GM21576 (cell line): ENCODE measurements at regions not wholly inside any gene's neighbourhood (a gene's known extent, or its start where the extent isn't known, plus 50 kb on each side); places are given as distances from the start of the nearest gene placed in this dataset.

Experiments
- ATAC-seq: cut with Tn5 transposase; IDR thresholded peaks from one replicate; pipeline ENCODE4 v1.9.1; 2021; ENCODE audit warnings: mild to moderate bottlenecking, moderate library complexity; ENCODE audit not compliant: unreplicated experiment

DNA sequence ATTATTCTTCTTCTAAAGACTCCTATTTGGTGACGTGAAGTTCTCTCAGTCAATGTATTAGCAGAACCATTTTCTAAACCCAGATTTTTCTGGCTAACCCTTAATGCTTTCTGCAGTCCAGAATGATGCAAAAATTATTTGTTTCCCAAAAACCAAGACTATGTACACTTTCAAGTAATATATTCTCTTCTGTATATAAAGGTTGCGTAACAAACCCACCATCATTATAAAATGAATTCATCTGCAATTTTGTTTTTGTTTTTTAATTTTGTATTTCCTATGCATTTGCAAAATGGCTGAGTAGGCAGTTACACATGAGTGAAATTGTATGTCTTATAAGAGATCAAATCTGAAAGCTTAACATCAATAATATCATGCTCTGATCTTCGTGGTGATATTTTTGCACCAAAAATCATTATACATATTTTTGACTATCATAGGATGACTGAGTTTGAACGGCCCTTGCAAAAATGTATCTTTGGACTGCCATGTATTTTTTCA is 593.6 kb downstream of the ZIC1 start:
- ATAC-seq, result no peak

DNA sequence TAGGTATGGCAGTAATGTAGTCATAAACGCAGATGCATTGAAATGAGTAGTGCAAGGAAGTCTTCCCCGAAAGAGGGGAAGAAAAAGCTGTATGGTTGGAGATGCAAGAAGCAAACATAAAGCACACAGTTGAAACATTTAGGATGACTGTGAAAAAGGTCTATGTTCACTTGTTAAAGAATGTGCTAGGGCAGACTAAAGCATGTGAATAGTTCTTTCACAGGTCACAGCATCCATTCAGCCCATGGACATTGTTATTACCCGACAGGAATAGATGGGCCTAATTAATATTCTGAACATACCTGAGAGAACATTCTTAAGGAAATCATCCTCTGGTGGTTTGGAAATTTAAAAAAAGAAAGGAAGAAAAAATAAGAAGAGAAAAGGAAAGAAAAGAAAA is 595.2 kb downstream of the ZIC1 start:
- ATAC-seq, result no peak

DNA sequence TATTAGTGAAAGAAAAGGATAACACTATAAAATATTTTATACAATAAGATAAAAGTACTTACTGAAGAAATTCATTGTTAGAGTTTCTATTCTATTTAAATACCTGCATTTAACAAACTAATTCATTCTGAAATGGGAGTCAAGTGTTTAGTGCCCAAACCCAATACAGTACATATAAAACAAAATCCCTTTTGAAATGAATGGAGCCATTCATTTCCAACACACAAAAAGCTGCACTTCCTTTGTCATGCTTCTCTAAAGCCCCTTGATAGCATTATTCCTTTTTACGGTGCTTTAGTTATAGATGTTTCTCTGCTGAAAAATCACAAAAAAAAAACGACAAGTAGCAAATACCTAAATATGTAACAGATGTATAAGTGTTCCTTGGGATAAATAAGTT is 596.3 kb downstream of the ZIC1 start:
- ATAC-seq, result no peak

DNA sequence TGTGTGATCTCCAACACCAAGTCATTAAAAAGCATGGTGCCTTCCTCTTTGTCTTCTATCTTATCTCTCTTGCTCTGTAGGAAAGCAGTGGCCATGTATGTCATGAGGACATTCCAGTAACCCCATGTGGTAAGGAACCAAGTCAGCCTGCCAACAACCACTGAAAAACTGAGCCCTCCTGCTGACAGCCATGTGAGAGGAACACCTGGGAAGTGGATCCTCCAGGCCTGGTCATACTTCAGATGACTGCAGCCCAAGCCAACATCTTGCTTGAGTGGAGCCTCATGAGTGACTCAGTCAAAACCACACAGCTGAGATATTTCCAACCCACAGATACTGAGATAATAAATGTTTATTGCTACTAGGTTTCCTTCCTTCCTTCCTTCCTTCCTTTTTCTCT is 597.3 kb downstream of the ZIC1 start:
- ATAC-seq, result no peak

DNA sequence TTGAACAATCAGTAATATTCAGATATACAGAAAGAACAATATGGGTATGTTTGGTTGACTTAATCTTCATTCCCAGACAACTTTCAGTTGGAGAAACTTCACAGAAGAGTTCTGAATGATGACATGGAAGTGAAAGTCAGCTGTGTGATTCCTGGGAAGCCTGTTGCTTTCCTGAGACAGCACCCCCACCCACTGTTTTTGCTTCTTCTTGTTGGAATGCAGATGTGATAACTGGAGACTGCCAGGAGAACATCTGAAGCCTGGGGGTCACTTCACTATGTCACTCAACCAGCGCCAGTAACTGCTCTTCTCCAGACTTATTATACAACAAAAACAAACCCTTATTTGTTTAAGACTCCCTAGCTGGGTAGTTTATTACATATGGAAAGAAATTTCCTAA is 599.4 kb downstream of the ZIC1 start:
- no peak for ATAC-seq

DNA sequence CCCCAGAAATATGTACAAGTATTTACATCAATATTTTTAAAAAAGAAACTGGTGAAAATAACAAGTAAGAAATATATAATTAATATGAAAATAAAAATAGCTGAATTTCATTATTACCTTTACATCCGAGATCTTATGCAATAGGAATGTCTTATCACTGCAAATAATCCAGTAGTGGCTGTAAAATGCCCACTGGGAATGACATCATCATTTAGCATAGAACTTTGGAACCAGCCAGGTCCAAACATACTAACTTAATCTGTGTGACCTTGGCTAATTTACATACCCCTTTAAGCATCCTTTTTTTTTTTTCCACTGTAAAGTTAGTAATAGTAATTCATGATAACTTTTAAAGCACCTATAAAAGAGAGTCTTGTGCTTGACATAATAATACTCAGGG is 611.7 kb downstream of the ZIC1 start:
- no peak for ATAC-seq

DNA sequence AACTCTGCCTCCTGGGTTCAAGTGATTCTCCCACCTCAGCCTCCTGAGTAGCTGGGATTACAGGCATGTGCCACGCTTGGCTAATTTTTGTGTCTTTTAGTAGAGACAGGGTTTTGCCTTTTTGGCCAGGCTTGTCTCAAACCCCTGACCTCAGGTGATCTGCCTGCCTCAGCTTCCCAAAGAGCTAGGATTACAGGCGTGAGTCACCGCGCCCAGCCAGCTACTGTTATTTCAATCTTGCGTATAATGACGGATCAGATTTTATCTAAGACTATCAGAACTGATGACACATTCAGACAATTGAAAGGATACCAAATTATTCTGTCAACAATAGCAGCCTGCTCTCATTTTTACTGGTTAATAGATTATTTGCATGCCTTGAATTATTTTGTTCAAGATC is 612.2 kb downstream of the ZIC1 start:
- ATAC-seq, result no peak

DNA sequence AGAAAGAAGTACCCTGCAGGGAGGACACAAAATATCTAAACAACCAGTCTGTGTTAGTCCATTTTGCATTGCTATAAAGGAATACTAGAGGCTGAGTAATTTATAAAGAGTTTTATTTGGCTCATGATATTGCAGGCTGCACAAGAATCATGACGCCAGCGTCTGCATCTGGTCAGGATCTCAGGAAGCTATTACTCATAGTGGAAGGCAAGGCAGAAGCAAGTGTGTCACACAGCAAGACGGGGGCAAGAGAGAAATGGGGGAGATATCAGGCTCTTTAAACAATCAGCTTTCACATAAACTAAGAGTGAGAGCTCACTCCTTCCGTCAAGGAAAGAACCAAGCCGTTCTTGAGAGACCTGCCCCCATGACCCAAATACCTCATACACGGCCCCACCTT is 614.8 kb downstream of the ZIC1 start:
- no peak for ATAC-seq

DNA sequence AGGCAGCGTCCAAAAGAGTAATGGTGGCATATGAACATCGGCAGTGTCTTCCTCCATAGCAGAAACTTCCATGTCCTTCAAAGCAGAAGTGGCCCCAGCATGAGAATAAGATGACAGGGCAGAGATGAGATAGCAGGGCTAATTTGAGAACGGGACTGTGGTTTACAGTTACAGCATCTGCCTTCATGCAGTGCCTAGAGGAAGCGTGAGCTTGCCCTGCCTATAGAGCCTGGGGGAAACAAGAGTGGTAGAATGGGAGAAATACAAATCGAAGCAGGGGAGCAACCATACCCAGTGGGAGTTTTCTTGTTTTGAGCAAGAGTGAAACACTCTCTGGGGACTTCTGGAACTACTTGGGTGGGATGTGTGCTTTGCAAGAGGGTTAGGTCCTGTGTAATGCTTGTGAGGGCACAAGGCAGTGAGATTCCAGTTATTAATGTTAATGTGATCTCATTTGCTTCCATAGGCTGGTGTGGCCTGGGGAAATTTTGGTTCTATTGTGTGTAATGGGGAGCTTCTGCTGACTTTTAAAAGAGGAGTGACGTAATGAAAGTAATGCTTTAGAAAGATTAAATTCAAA is 616.9 kb downstream of the ZIC1 start:
- no peak for ATAC-seq

DNA sequence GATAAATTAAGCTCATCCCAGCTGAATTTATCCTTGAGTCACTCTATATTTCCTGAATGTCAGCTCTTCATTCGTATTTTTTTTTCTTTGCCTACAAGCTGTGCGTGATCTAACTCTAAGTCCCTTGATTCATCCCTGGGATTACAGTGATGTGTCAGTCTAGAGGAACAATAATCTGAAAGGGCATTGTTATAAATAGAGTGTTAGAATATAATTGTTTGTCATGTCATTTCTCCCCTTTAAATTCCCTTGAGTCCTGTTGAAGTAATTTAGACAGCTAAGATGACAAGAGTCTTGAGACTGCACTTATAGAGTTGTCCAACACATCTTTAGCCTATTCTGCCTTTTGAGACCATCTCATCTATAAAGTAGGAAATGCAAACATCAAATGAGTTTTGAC is 621.8 kb downstream of the ZIC1 start:
- ATAC-seq, result no peak

DNA sequence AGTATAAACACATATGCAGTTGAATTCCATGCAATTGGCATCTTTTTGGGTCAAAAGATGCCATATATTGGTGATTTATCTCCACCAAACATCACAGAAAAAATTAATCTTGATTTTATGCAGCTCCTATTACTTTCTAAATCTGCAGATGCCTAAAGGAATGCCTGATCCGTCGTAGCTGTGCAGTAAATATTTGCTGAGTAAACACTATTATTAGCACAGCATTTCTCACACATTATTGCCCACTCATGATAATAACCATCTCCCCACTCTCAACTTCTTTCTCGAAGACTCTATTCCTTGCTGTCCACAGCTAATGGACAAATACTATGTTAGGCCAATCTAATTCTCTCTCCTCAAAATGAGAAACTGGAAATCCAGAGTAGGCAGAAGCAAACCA is 625.2 kb downstream of the ZIC1 start:
- ATAC-seq, result no peak

DNA sequence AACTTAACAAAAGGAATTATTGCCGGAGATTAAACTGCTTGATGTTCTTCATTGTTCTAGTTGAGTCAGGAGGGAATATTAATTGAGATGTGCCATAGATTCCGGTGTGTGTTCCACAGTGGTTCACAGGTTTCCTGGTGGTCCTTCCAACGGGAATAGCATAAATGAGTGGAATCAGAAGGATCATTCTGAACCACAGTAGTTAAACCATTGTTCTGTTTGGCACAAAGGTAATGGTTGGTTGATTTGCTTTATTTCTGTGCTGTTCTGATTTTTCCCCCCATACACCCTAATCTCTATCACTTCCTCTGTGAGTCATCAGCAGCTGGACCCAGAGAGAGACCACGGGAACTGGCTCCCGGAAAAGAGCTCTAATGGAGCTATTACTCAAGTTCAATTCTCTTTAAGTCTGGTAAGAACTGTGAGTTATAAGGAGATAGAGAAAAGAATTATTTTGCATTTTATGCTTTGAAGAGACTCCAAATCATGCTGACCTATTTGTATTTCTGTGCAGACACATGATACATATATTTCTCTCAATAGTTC is 627.2 kb downstream of the ZIC1 start:
- no peak for ATAC-seq

DNA sequence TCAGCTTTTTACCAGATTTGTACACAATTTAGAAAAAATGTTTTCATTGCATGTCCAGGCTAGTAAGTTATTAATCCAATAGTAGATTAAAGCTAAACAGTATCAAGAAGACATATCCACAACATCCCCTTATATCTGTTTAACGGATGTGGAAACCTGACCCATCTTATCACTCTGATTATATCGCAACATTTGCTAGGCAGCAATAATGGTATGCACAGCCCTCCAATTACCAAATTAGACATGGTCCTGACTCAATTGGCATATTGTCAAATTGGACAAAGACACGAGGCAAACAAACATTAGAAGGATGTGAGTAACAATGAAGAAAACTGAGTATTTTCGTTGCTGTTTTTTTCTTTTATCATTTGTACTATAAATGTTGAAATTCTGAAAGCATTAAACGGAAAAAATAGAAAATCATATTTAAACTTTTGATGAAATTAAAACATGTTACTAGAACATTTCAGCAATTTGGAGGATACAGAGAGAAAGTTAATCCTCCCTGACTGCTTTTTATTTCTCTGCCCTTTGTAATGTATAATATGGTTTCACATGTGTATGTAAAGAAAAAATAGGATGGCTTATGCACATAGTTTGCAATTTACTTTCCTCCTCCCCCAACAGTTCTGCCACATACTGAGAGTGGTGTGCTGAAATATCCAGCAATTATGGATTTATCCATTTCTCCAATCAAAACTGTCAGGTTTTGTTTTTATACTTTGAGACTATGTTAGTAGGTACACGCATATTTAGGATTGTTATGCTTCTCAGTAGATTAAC is 633.7 kb downstream of the ZIC1 start:
- ATAC-seq, result no peak

DNA sequence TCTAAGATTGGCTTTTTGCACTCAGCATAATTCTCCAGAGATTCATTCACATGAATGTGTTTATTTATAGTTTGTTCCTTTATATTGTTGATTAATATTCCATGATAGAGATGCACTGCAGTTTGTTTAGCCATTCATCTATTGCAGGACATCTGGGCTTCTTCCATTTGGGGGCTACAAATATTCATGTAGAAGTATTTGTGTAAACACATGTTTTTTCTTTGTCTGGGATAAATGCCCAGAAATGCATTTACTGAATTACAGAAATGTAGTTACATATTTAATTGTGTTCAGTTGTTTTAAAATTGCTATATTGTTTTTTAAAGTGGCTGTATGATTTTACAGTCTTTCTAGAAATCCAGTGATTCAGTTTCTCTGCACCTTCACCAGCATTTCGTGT is 635.0 kb downstream of the ZIC1 start:
- no peak for ATAC-seq

DNA sequence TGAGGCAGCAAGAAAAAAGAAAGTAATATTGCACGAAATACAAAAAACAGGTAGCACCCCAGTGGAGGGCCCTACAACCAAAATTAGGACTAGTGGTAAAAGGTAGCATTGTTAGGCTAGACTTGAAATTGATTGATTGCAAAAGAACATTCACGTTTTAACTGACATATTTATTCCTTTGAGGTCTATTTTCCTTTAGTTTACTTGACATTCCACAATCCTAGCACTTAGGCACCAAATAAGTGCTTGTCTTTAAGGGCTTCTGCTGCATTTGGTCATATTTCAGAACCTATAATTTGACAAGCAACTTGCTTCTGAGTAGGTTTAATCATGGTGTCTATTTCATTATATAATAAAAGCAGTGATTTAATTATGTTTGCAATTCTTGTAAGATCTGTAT is 642.7 kb upstream of the AGTR1 start:
- no peak for ATAC-seq

DNA sequence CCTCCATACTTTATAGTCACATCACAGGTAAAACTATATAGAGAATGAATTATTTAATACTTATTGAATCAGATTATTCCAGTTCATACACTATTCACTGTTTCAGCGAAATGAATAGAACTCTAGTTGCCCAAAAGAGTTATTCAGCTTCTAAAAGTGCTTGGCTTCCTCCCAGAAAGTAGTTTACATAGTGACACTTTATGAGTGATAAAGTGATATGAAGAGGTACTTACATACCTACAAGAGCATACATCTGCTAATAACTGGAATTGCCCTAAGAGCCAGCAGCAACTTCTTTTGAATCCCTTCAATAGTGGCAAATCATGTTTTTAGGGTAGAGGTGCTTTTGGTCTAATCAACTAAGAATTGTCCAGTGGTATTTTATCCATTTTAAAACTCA is 635.1 kb upstream of the AGTR1 start:
- no peak for ATAC-seq

DNA sequence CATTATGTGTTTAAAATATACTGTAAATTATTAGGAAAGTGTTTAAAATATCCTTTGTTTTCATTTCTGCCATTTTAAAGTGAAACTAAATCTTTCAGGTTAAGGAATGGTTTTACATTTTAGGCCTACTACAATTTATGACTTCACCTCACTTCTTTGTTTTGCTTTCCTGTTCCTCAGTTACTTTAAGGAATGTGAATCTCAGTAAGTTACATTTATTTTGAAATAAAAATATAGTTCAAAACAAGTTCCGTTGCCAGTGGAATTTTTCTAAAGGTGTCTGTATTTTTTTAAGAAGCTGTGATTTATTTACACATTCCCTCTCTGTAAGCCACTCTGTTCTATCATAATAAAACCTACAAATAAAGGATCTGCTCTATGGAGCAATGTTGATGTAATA is 630.9 kb upstream of the AGTR1 start:
- no peak for ATAC-seq

DNA sequence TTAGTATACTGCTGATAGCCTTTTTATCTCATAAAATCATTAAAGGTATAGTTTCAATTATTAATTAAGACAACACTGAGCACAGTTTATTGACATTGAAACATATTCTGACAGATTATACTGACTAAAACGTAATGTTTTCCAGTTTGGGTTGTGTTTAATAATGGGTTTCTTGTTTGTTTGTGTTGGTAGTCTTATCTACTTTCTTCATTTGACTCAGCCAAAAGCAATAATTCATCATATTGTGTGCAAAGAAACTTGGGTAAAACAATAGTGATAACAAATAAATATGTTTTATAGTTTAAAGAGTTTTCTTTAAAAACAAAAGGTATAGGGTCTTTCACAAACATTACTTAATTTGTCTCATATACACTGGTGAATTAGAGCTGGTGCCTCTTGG is 629.2 kb upstream of the AGTR1 start:
- no peak for ATAC-seq

DNA sequence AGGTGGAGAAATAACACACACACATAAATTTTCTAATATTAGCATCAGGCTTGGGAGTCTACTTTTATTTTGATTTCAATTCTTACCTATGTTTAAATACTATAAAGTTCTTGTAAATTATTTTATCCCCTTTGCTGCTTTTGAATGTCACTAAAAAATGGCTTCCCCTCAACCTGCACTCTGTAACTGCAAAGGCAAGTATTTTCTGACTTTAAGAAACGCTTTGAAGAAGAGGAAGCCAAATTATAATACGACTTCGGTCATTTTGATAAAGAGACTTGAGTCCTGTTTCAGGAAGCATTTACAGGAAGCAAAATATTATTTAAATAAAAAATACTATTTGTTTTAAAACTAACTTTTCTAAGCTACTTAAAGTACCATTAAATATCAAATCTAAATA is 627.7 kb upstream of the AGTR1 start:
- no peak for ATAC-seq

DNA sequence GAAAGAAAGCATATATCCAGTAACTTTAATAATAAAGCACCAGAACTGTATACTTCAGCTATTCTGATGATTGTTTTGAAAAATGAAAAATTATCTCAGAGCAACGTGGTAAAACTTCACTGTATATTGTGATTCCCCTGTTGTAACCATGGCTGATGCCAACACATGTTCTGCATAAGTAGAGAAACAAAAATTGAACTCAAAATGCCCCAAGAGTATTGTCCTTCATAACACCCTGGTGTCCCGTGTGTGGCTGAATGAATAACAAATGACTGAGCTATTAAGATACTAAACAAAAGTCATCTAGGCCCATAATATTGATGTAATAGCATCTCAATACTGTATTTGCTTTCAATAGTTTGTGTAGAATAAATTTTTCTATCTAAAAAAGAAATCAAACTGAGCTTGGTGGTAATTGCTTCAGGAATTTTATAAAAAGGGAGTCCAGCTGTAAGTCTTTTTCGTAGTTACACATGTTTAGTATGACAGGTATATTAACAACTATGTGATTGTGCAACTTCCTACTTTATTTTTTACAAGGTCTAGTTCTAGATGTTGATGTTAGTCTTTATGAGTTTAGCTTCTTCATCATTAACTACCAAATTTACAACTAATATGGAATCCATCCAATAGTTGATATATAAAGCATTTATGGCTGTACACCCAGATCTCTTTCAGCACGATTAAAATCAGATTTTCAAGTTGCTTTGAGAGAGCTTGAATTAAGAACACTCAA is 623.8 kb upstream of the AGTR1 start:
- no peak for ATAC-seq

DNA sequence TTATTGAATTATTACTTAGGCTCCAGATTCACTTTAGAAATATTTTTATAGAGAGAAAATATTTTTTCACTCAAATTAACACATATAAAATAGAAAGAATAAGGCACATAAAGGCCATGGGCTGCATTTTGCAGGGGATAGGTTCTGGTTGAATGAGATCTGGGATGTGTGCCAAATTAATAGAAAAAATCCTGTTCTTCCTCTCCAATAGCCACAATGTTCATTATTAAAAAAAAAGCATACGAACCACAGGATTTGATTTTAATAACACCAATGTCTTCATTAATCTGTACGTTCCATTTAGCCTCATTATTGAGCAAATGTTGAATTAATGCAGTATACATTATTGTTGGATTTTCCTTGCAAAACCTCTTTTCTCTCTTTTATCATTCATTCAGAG is 622.8 kb upstream of the AGTR1 start:
- ATAC-seq, result no peak
